ENCODE measurements at regions not wholly inside any gene's neighbourhood (a gene's known extent, or its start where the extent isn't known, plus 50 kb on each side); places are given as distances from the start of the nearest gene placed in this dataset.

DNA sequence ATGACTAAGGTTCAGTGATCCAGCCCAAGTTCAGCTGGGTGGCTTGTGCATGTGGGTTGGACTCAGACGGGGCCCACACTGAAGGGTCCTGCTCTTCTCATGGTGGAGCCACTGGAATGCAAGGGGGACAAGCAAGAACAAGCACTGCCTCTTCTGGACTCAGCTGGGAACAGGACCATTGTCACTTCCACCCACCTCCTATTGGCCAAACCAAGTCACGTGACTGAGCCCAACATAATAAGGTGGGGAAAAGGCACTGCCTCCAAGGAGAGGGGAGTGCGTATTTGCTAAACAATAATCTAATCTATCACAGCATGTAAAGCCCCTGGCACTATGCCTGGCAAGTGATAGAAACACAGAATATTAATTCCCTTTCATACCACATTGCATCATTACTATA lies 87.1 kb downstream of the CHST1 start:
- peaks cover 31% of the 10 kb centered on the region for H3K4me1 Mint-ChIP-seq
- no peaks in the 10 kb centered on the region for H3F3A ChIP-seq (ENCODE audit: low read depth)
- H3K36me3 Mint-ChIP-seq = no peaks in the 10 kb centered on the region
- H3K4me3 ChIP-seq = no peak overlapping the region
- peaks cover 16% of the 10 kb centered on the region for H4K20me1 ChIP-seq (ENCODE audit: low read depth)
- H3K4me3 Mint-ChIP-seq = no peak overlapping the region
- H3K27me3 Mint-ChIP-seq (ENCODE audit: insufficient read depth, low read depth) = peaks cover 24% of the 10 kb centered on the region
- H2AFZ ChIP-seq (replicated peaks) = no peak overlapping the region
- peaks cover 3% of the 10 kb centered on the region for H3K9me3 Mint-ChIP-seq
- H3K27me3 ChIP-seq = peaks cover 6% of the 10 kb centered on the region
- H3K27ac ChIP-seq = no peak overlapping the region
- H3K36me3 ChIP-seq = no peaks in the 10 kb centered on the region
- H3K9me3 ChIP-seq (ENCODE audit: low read depth) = no peaks in the 10 kb centered on the region
- H3K79me2 ChIP-seq (ENCODE audit: low read depth) = no peaks in the 10 kb centered on the region
- H3K4me1 ChIP-seq = peaks cover 13% of the 10 kb centered on the region
- TF ChIP-seq, protein P1, sequence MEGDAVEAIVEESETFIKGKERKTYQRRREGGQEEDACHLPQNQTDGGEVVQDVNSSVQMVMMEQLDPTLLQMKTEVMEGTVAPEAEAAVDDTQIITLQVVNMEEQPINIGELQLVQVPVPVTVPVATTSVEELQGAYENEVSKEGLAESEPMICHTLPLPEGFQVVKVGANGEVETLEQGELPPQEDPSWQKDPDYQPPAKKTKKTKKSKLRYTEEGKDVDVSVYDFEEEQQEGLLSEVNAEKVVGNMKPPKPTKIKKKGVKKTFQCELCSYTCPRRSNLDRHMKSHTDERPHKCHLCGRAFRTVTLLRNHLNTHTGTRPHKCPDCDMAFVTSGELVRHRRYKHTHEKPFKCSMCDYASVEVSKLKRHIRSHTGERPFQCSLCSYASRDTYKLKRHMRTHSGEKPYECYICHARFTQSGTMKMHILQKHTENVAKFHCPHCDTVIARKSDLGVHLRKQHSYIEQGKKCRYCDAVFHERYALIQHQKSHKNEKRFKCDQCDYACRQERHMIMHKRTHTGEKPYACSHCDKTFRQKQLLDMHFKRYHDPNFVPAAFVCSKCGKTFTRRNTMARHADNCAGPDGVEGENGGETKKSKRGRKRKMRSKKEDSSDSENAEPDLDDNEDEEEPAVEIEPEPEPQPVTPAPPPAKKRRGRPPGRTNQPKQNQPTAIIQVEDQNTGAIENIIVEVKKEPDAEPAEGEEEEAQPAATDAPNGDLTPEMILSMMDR (IDR thresholded peaks at IDR 0.05) = no peak
- TF ChIP-seq EZH2phosphoT487 (IDR thresholded peaks at IDR 0.05) = no peak
- TF ChIP-seq EZH2 (IDR thresholded peaks at IDR 0.05) = no peak
- no peak overlapping the region for H3K4me2 ChIP-seq
- no peak overlapping the region for H3K9ac ChIP-seq
- DNase-seq (ENCODE audit: low spot score) = no peak
- H3K27ac Mint-ChIP-seq = no peak overlapping the region

DNA sequence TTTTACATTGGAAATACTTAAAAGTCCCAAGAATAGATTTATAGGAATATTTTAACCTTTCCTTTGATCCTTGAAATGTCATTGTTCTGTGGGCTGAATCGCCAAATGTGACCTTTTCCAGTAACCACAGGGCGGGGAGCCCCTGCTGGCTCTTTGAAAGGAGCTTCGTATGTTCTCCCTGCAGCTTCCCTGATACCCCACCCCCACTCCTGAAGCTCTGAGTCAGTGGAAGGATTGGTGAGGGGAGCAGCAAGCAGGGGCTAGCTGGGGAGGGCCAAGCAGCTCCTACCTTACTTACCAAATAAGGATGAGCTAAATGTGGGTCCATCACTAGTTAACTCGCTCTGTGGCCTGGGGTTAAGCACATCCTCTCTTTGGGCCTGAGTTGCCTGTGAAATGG lies 87.7 kb downstream of the CHST1 start:
- Mint-ChIP-seq H3K4me1 (peaks cover 31% of the 10 kb centered on the region), H3K27me3 (ENCODE audit: insufficient read depth, low read depth) (peaks cover 24% of the 10 kb centered on the region), H3K27ac (no peak overlapping the region), H3K9me3 (peaks cover 3% of the 10 kb centered on the region), H3K4me3 (no peak overlapping the region), H3K36me3 (no peaks in the 10 kb centered on the region)
- Histone ChIP-seq H3K27ac (no peak overlapping the region), H3K4me1 (peaks cover 13% of the 10 kb centered on the region), H3K4me3 (no peak overlapping the region), H3K36me3 (no peaks in the 10 kb centered on the region), H2AFZ (replicated peaks) (no peak overlapping the region), H3K9me3 (ENCODE audit: low read depth) (no peaks in the 10 kb centered on the region), H3K9ac (no peak overlapping the region), H3F3A (ENCODE audit: low read depth) (no peaks in the 10 kb centered on the region), H3K79me2 (ENCODE audit: low read depth) (no peaks in the 10 kb centered on the region), H4K20me1 (ENCODE audit: low read depth) (peaks cover 16% of the 10 kb centered on the region), H3K27me3 (peaks cover 6% of the 10 kb centered on the region), H3K4me2 (peak overlapping the region; percentile 41)
- peak; percentile 37 for DNase-seq (ENCODE audit: low spot score)
- TF ChIP-seq, protein P1 (IDR thresholded peaks at IDR 0.05) = no peak
- TF ChIP-seq EZH2 (IDR thresholded peaks at IDR 0.05) = no peak
- TF ChIP-seq EZH2phosphoT487 (IDR thresholded peaks at IDR 0.05) = no peak

DNA sequence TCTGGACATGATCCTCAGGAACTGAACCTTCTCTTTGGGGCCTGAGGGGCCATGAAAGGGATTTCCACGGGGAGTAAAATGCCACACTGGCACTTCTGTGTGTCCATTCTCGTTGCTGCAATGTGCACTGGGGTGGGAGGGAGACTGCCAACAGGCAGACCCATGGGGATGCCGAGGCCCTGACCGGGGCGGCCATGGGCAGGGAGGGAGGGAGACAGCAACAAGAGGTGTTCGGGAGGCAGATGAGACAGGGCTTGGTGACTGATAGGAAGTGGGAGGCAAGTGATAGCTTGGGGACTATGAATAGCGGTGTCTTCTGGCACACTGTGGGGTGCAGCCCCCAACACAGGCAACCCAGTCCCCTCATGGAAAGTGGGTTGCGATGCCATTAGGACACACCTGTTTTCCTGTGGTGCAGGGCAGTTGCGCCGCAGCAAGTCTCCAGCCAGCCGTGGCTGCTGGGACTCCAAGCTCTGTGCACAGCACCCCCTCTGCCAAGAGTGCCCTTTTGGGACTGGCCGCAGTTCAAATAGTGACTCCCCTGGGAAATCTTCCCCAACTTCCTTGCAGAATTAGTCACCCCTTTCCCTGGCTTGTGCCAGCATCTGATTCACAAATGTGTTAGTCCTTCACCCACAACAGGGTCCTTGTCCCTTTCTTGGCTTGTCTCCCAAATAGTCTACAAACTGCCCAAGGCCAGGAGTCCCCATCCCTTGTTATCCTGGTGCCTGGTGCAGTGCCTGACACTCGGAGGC lies 88.8 kb downstream of the CHST1 start:
- H3K27me3 Mint-ChIP-seq (ENCODE audit: insufficient read depth, low read depth) = peaks cover 19% of the 10 kb centered on the region

More for the DNA sequence above, 88.8 kb downstream of the CHST1 start:
- H3K9me3 ChIP-seq (ENCODE audit: low read depth) = no peaks in the 10 kb centered on the region
- peaks cover under 1% of the 10 kb centered on the region for H3K27me3 ChIP-seq
- no peaks in the 10 kb centered on the region for H3K36me3 Mint-ChIP-seq
- no peak overlapping the region for H3K4me3 Mint-ChIP-seq
- peaks cover 13% of the 10 kb centered on the region for H3K4me1 ChIP-seq
- H3K36me3 ChIP-seq = no peaks in the 10 kb centered on the region
- H3K79me2 ChIP-seq (ENCODE audit: low read depth) = no peaks in the 10 kb centered on the region
- no peak overlapping the region for H2AFZ ChIP-seq (replicated peaks)
- no peak overlapping the region for H3K27ac ChIP-seq
- no peak overlapping the region for H3K27ac Mint-ChIP-seq
- no peaks in the 10 kb centered on the region for H3F3A ChIP-seq (ENCODE audit: low read depth)
- peaks cover 14% of the 10 kb centered on the region for H4K20me1 ChIP-seq (ENCODE audit: low read depth)
- H3K9ac ChIP-seq = no peak overlapping the region
- no peak for TF ChIP-seq EZH2 (IDR thresholded peaks at IDR 0.05)
- TF ChIP-seq, protein P1 (IDR thresholded peaks at IDR 0.05) = no peak
- TF ChIP-seq EZH2phosphoT487 (IDR thresholded peaks at IDR 0.05) = no peak
- DNase-seq (ENCODE audit: low spot score) = no peak
- no peak overlapping the region for H3K4me3 ChIP-seq
- peaks cover 29% of the 10 kb centered on the region for H3K4me1 Mint-ChIP-seq
- no peak overlapping the region for H3K4me2 ChIP-seq
- H3K9me3 Mint-ChIP-seq = peaks cover 3% of the 10 kb centered on the region

Measured in neural progenitor cell (in vitro differentiated cells).